GM12872 (cell line): ENCODE measurements at regions not wholly inside any gene's neighbourhood (a gene's known extent, or its start where the extent isn't known, plus 50 kb on each side); places are given as distances from the start of the nearest gene placed in this dataset.

ENCODE experiments used
- TF ChIP-seq, protein P1 (sequence below): IDR thresholded peaks from 3 replicates; pipeline ENCODE4 v1.5.1; 2011; ENCODE audit warnings: low read depth, mild to moderate bottlenecking, low read length, moderate library complexity; ENCODE audit not compliant: insufficient read depth

DNA sequence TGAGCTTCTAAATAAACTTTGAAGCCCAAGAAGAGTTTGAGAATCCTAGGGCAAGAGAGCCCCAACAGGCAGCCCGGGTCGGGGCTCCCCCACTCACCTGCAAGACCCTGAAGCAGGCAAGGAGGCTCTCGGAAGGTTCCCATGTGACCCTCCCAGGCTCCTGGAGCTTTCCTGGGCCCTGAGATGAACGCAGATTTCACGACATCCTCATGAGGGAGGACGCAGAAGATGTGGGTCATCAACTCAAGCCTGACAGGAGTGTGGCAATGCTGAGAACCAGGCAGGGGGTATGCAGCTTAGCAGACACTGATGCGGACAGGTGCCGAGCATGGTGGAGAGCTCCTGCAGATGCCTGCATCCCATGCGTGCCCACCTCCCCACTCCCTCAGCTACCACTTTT lies 184.5 kb upstream of the SLC24A3 start:
- TF ChIP-seq, protein P1, sequence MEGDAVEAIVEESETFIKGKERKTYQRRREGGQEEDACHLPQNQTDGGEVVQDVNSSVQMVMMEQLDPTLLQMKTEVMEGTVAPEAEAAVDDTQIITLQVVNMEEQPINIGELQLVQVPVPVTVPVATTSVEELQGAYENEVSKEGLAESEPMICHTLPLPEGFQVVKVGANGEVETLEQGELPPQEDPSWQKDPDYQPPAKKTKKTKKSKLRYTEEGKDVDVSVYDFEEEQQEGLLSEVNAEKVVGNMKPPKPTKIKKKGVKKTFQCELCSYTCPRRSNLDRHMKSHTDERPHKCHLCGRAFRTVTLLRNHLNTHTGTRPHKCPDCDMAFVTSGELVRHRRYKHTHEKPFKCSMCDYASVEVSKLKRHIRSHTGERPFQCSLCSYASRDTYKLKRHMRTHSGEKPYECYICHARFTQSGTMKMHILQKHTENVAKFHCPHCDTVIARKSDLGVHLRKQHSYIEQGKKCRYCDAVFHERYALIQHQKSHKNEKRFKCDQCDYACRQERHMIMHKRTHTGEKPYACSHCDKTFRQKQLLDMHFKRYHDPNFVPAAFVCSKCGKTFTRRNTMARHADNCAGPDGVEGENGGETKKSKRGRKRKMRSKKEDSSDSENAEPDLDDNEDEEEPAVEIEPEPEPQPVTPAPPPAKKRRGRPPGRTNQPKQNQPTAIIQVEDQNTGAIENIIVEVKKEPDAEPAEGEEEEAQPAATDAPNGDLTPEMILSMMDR = no peak

DNA sequence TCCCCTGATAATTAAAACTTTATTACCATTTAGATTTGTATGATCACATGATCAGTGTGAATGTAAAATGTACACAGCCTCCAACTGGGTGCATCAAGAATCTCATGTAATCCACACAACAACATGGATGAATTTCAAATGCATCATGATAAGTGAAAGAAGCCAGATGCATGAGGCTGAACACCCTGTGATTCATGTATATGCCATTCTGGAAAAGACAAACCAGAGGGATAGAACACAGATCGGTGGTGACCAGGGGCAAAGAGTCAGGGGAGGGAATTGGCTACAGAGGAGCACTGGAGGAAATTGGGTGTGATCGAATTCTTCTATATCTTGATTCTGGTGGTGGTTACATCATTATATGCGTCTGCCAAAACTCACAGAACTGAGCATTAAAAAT lies 170.7 kb upstream of the SLC24A3 start:
- TF ChIP-seq, protein P1 = no peak

- TF ChIP-seq, protein P1 = no peak
Observed at GRCh38 chr20:19045371-19045770, 167.1 kb upstream of the SLC24A3 start.

- TF ChIP-seq, protein P1 = no peak
Observed at GRCh38 chr20:19047040-19047950, 165.1 kb upstream of the SLC24A3 start.

GRCh38 chr20:19047951-19048296 lies 164.5 kb upstream of the SLC24A3 start:
- TF ChIP-seq, protein P1 = no peak

DNA sequence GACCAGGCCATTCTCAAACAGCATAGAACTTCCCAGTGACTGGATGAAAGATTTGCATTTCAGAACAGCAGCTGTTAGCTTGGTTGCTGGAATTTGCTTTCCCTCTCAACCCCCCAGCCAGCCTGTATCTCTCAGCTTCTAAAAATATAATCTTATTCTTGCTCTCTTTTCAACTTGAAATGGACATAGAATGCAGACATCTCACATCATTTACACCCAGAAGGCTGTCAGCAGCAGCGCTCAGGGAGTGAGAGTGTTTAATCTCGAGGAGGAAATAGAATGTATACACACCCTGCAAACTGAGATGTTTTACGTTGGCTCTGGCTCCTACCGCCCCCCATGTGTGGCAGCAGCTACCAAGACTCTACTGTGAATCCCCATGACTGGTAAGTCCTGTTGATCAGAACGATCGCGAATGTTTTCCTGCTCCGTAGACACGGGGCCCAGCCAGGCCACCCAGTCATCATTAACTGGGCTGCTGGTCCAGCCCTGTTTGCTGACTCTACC lies 163.4 kb upstream of the SLC24A3 start:
- TF ChIP-seq, protein P1 = no peak

DNA sequence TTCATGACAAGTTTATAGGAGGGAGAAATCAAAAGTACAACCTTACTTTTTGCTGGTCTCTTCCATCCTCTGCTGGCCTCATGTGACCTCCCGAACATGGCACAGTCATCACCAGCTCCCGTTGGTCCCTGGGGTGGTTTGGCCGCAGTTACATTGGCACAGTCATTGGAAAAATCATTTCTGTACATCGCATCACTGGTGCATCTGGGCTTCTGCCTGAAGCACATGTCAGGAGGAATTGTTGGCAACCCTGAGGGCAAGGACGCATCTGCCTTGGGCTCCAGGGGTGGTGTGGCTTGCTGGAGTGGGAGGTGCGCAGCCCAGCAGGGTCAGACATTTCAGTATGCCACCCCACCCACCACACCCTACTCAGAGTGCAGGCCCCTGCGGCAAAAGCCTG lies 162.9 kb upstream of the SLC24A3 start:
- TF ChIP-seq, protein P1 = no peak
